HG02571 (cell line): ENCODE measurements at regions not wholly inside any gene's neighbourhood (a gene's known extent, or its start where the extent isn't known, plus 50 kb on each side); places are given as distances from the start of the nearest gene placed in this dataset.

Experiments
- ATAC-seq: cut with Tn5 transposase; IDR thresholded peaks from one replicate; pipeline ENCODE4 v1.9.1; 2021; ENCODE audit warnings: mild to moderate bottlenecking, moderate library complexity; ENCODE audit not compliant: unreplicated experiment

GRCh38 chr7:116445447-116446211 lies 53.9 kb upstream of the CAV2 start:
- ATAC-seq: no peak

DNA sequence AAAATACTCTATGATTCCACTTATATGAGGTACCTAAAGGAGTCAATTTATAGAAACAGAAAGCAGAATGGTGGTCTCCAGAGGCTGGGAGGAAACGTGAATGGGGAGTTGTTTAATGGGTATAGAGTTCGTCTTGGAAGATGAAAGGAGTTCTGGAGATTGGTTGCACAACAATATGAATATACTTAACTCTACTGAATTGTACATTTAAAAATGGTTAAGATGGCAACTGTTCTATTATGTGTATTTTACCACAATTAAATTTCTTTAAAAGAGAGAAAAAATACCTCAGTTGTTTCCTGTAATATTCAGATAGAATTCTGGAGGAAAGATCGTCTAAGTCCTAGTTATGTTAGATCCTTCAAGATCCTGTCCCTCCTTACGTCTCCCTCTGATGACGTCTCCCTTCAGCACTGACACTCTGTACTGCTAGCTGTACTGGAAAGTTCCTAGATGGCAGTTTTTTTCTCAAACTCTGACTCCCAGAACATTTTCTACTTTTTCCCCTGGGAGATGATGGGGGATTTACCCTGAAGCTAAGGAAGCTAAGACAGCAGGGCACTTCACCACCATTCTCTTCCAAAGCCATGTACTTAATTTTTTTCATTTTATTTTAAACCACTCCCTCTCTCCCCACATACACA lies 53.2 kb upstream of the CAV2 start:
- no peak for ATAC-seq

DNA sequence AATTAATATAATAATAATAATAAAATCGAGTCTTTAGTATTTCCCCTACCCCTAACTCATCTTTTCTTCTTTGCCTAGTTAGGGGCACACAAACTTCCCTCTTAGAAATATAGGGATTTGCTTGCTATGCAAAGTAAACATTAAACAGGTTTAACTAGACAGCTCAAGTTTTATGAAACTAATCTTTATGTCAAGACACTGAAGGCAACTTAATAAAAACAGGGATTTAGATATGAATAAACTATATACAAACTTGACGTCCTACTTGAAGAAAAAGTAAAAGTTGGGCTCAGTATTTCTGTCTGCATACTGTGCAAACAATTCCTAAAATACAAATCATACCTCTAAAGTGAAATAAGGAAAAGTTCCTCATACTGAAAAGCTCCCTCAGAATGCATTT lies 52.1 kb upstream of the CAV2 start:
- no peak for ATAC-seq

DNA sequence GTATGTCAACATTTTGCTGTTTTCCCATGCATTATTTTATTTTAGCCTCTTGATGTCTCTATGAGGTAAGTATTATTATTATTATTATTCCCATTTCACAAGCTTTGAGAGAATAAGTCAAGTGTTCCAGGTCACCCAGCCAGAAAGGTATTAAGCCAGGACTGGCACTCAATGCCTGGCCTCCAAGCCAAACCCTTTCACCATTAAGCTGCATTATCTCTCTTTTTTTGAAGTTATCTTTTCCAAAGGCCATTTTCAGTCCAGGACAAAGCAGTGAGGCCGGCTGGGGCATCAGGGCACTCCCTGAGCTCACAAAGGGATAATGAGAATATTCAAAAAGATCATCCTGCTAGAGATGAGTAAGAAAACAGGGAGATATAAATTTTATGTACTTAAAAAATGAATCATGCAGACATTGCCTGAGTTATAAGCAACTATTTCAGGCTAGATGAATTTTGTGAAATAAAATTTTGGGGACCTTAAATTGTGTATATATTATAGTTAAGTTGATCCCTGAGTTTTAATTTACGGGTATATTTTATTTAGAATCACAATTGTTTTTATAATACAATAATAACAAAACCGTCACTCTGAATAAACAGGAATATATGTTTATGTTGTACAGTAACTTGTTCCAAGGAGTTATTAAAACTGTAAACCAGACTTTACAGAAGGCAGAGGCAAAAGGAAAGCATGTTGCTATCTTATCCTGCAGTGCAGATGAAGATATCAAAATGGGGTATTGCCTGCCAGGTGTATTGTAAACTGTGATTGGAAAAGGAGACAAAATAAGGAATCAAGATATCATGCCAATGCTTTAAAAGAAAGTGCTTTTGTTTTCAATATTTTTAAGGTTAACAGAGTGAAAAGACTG lies 51.3 kb upstream of the CAV2 start:
- ATAC-seq: no peak

DNA sequence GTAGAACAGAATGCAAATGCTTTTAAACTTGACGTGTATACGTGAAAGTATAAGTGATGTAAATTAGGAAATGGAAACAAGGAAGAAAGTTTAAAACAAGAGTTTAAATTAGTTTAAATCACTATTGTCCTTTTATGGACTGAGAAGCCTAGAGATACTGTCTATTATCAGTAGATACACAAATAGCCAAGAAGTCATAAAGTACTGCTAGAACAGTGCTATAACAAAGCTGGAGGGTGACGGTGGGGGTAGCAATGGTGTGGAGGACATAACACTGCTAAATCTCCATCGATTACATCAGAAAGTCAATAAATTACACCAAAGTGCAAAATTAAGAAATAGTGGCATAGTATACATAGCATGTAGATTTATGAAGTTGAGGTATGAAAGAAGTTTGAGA lies 50.1 kb upstream of the CAV2 start:
- ATAC-seq: no peak
